Transverse colon (tissue), 4 donors: ENCODE measurements at regions not wholly inside any gene's neighbourhood (a gene's known extent, or its start where the extent isn't known, plus 50 kb on each side); places are given as distances from the start of the nearest gene placed in this dataset.

Experiments
- POLR2AphosphoS5 ChIP-seq, 3 donors: sonication (generic); formaldehyde crosslinking; IDR thresholded peaks; one replicate each; pipeline ENCODE4 v1.6.1; 2016; ENCODE audit warnings: antibody characterized with exemption in 3 of 3
- TF ChIP-seq, protein P1 (sequence below), 5 experiments: fragments of 200-600 bp in 3 of 5; fragments of 450-650 bp in 2 of 5; sonication (generic) in 3 of 5; IDR thresholded peaks; 1 replicate in 2 of 5; 2 replicates in 3 of 5; pipeline ENCODE4 v1.5.1; 2016 to 2017; ENCODE audit warnings: antibody characterized with exemption in 5 of 5, inconsistent platforms in 3 of 5, mild to moderate bottlenecking in 2 of 5, moderate library complexity in 1 of 5

- TF ChIP-seq, protein P1, sequence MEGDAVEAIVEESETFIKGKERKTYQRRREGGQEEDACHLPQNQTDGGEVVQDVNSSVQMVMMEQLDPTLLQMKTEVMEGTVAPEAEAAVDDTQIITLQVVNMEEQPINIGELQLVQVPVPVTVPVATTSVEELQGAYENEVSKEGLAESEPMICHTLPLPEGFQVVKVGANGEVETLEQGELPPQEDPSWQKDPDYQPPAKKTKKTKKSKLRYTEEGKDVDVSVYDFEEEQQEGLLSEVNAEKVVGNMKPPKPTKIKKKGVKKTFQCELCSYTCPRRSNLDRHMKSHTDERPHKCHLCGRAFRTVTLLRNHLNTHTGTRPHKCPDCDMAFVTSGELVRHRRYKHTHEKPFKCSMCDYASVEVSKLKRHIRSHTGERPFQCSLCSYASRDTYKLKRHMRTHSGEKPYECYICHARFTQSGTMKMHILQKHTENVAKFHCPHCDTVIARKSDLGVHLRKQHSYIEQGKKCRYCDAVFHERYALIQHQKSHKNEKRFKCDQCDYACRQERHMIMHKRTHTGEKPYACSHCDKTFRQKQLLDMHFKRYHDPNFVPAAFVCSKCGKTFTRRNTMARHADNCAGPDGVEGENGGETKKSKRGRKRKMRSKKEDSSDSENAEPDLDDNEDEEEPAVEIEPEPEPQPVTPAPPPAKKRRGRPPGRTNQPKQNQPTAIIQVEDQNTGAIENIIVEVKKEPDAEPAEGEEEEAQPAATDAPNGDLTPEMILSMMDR (IDR thresholded peaks at IDR 0.05): no peak
- no peak for TF ChIP-seq POLR2AphosphoS5 (IDR thresholded peaks at IDR 0.05)
These were observed 142.1 kb upstream of the IVNS1ABP start for GRCh38 chr1:185459141-185459540.
